GM19239 (cell line): ENCODE measurements at regions not wholly inside any gene's neighbourhood (a gene's known extent, or its start where the extent isn't known, plus 50 kb on each side); places are given as distances from the start of the nearest gene placed in this dataset.

Experiments used
- DNase-seq: peaks from one replicate; pipeline ENCODE4 v3.0.0; 2011; ENCODE audit warnings: low spot score; ENCODE audit not compliant: insufficient read length
- FAIRE-seq: peaks from 2 replicates; lab custom pipeline; 2011; peaks lifted over from hg19 to GRCh38; lab: Jason Lieb, UNC

GRCh38 chr3:24890012-24890411, 395.4 kb upstream of the THRB start:
- DNase-seq = no peak
- no peak for FAIRE-seq

DNA sequence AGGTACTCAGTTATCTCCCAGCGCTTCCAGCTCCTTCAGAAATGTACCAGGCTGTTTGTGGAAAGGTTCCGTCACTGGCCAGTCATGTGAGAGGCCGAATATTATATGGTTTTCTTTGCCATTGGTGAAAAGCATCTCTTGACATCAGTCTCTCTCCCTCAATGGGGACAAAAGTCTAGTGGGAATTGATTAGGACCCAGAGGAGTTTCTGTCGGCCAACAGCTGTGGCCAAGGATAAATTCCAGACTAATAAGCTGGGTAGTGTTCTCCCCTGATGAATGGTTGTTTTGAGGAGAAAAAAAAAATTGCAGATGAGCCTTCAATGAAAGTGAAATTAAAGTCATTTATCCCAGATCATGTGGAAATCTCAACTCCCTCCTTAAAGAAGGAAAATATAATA, 404.7 kb upstream of the THRB start:
- DNase-seq (no peak), FAIRE-seq (no peak)

DNA sequence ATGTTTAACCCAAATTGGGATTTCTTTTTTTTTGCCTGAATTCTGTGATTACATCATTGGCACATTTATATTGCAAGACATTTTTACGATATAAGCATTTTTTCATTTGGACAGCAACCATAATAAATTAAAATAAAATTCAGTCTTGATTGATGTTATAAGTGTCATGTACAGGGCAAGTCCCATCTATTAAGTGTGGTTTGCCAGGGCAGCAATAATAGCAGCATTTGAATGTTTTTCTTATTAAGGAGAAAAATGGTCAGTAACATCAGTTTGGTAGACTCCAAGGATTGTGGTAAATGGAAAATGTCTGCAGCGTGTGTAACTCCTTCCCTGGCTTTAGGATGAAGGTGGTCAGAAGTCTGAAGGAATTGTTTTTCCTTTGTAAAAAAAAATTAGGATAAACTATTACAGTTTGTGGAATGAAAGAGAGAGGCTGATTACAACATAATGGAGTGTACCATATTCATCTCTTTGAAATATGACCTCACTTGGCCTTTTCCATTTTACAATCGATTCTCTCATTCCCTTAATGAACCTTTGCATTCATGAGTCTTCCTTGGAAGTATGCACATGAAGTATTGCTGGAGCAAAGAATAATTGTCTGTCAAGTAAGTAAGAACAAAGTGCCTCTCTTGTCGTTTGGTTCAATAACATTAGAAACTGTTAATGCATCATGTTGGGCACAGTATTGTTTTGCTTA, 405.4 kb upstream of the THRB start:
- no peak for FAIRE-seq
- no peak for DNase-seq

DNA sequence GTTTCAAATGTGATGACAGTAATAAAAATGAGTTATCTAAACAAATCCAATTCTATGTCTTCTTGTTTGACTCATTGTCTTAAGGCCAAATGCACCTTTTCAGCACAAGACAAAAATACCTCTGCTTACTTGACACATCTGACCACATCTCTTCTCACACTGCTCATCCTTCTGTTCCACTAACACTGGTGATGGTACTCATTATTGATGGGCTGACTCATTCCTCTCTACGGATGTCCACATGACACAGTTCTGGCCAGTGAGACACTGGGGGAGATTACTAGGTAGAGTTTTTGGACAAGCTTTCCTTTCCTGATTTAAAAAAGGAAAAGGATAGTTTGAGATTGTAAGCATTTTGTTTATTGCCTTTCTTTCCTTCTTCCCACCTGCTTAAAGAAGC, 410.6 kb upstream of the THRB start:
- no peak for FAIRE-seq
- DNase-seq = no peak

DNA sequence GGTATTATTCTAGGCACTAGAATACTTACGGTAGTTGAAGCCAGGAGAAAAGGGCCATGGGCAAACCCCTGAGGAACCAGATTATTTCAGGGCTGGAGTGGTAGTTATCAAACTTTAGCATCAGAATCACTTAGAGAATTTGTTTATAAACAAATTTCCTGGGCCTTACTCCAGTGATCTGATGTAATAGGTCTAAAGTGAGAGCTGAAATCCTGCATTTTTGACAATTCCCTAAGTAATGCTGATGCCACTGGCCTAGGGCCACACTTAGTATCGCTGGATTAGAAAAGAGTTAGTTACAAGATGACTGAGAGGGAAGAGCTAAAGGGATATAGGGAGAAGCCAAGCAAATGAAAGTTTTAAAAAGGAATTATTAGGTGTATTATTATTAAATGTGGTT, 412.5 kb upstream of the THRB start:
- FAIRE-seq (no peak), DNase-seq (no peak)

- DNase-seq = no peak
- no peak for FAIRE-seq
Observed at GRCh38 chr3:24911076-24911475, 416.4 kb upstream of the THRB start.

DNA sequence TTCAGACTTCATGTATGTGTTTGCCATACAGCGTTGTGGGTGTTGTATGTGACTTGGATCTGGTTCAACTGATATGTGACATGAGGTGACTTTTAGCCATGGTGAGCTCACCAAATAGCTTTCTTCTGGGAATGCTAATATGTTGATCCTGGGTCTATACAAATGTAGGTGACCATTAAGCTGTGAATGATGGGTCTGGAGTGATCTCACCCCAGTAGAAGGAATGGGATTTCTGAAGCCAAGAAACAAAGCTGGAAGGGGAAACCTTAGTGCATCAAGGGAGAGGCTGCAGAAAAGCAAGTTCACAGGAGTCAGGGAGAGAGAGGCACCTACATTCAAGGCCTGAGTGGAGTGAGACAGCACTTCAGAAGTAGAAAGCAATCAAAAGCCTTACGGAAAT, 421.0 kb upstream of the THRB start:
- no peak for FAIRE-seq
- DNase-seq = no peak

DNA sequence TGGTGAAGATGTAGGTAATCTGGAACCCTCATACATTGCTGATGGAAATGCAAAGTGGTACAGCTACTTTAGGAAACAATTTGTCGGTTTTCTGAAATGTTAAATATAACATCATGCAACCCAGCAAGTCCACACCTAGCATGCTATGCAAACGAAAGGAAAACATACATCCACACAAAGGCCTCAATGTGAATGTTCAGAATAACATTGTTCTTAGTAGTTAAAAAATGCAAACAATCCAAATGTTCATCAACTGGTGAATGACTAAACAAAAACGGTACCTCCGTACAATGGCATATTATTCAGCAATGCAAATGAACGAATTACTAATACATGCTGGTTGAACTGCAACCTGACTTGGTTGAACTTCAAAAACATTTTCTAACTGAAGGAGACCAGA, 423.3 kb upstream of the THRB start:
- FAIRE-seq = no peak
- no peak for DNase-seq

DNA sequence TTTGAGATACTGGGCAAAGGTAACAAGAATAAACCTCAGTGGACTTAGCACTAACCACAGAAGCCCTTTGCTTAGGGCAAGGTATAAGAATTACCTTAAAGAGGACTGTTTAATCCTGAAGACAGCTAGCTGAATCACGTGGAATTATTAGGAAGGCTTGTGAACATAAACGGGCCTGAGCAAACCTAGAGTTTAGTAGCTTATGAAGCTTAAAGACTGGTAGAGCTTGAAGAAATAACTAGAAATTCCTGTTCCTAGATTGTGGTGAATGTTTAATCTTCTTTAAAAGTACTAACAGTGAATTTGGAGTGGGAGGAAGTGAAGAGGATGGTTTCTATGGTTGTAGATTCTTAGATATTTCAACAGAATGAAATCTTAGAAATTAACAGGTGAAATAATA, 428.9 kb upstream of the THRB start:
- DNase-seq = no peak
- FAIRE-seq = no peak

DNA sequence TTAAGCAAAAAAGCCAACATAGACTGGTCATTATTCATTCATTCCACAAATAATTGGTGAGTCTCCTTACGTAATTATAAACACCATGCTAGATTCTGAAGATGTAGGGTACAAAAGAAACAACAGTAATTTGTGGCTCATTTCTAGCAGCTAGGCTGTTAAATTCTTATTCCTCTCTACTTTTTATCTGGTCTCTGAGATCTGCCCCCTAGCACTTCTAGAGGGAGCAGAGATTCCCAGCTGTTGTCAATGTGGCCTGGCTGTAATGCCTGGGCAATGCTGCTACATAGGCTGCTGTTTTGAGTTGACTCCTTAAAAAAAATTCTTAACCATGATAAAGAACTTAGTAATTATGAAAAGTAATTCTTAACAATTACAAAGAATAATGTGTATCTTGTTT, 434.9 kb upstream of the THRB start:
- no peak for DNase-seq
- FAIRE-seq = no peak

DNA sequence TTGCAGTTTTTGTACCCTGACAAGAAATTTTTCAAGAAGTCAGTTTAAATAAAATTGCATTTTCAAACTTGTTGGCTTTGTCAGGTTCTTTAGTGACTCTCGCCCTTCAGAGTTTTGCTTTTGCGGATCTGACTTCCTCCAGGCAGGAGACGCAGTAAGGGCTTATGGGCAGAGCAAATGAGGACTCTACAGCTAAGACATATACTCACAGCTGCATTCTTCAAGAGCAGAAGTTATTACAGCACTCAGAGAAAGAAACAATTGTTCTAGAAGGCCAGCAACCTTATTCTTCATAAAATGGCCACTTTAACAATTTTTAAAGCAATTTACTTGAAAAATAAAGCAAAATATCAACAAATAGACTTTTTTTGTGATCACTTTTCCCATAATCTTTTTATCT, 438.8 kb upstream of the THRB start:
- FAIRE-seq (no peak), DNase-seq (no peak)

DNA sequence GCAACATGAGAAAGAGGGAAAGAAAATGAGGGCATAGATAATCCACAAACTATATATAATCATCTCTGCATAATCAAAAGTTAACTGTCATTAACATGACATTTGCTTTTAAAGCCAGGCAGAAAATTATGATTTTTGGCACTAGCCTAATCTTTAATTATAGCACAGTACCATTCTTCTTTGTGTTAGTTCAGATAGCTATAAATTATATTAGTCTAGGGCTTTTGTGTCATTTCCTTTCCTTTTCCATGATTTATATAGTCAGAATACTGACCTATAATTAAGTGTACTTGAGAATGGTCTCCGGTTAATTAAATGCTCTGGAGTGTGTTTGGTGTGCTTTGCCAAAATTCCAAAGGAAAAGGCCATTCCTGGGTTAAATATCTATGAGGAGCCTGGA, 441.9 kb upstream of the THRB start:
- DNase-seq (no peak), FAIRE-seq (no peak)

GRCh38 chr3:24937228-24937627, 442.6 kb upstream of the THRB start:
- no peak for FAIRE-seq
- no peak for DNase-seq

- FAIRE-seq (no peak), DNase-seq (no peak)
Observed at GRCh38 chr3:24937780-24938179, 443.1 kb upstream of the THRB start.

DNA sequence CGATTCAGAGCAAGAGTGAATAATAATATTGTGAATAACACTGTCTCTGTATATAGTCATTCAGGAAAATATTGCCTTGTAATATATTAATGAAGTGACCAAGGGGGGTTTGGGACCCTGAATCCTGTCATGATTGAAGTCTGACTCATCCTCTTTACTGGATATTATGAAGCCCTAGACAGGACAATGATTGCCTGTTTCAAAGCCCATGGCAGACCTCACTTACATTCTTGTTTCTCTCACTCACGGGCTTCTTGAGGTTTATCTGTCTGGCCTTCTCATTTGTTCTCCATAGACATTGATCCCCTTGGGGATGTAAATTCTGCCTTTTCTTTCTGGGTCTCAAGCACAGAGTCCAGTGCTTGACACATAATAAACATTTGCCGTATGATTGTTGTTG, 449.3 kb upstream of the THRB start:
- no peak for FAIRE-seq

GRCh38 chr3:24944805-24945520, 450.3 kb upstream of the THRB start:
- DNase-seq (no peak), FAIRE-seq (no peak)

More for the DNA sequence above, 449.3 kb upstream of the THRB start:
- DNase-seq = no peak

GRCh38 chr3:24945563-24945962, 450.9 kb upstream of the THRB start:
- DNase-seq = no peak
- no peak for FAIRE-seq

DNA sequence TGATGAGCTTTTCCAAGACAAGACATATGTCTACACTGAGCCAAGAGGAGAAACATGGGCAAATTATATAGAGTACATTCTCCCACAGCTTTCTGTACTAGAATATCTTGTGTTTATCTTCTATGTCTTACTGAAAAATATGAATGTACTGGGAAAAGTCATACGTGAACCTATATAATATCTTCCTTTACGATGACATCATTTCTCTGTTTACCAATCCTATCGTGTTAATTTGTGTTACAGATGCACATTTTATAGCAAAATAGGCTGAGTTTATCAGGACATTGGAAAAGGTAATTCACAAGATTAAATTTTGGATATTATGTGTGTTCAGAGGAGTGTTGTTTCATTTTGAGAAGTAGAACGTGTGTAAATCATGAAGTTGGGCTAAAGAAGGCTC, 452.5 kb upstream of the THRB start:
- DNase-seq = no peak
- FAIRE-seq = no peak

- DNase-seq (no peak), FAIRE-seq (no peak)
Observed at GRCh38 chr3:24951180-24951579, 456.5 kb upstream of the THRB start.

- DNase-seq = no peak
- FAIRE-seq = no peak
Observed at GRCh38 chr3:24952388-24952787, 457.7 kb upstream of the THRB start.

DNA sequence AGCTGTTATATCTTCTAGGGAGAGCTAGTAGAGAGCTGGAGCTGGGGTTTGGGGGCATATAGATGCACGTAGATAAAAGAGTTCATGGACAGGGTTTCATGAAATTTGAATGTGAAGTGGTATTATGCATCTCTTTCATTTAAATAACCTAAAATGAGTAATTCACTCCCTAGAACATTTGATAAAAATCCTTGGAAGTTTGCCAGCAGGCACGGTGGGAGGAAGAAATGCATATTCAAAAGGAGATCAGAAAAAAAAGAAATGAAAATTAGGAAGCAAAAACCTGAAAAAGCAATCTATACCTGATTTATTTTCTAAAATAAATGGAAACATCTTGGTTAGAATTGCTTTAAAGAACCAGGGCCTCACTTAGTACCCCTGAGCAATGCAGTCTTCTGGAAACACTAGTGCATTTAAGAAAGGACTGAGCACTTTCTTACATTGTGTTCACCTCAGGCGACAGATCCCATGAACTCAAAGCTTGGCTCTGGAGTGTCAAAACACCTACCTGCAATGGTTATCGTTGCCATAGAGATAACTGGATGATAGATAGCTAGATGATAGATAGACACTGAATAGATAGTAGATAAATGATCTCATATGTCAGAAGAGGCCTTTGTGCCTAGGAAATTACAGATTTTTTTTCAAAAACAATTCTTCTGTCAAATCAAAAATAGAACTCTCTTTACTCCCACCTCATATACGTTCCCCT, 458.6 kb upstream of the THRB start:
- FAIRE-seq (no peak), DNase-seq (no peak)
